Tibial nerve (tissue), 3 donors: ENCODE measurements at regions not wholly inside any gene's neighbourhood (a gene's known extent, or its start where the extent isn't known, plus 50 kb on each side); places are given as distances from the start of the nearest gene placed in this dataset.

Experiments used
- POLR2A ChIP-seq, 2 donors: fragments of 450-650 bp; IDR thresholded peaks; one replicate each; pipeline ENCODE4 v1.6.1; 2017; ENCODE audit warnings: antibody characterized with exemption in 2 of 2, mild to moderate bottlenecking in 2 of 2, moderate library complexity in 2 of 2
- TF ChIP-seq, protein P1 (sequence below), 5 experiments: fragments of 200-600 bp in 3 of 5; fragments of 450-650 bp in 2 of 5; sonication (generic) in 3 of 5; IDR thresholded peaks; one replicate each; pipeline ENCODE4 v1.5.1; 2016 to 2019; ENCODE audit warnings: antibody characterized with exemption in 5 of 5, mild to moderate bottlenecking in 3 of 5, moderate library complexity in 2 of 5

DNA sequence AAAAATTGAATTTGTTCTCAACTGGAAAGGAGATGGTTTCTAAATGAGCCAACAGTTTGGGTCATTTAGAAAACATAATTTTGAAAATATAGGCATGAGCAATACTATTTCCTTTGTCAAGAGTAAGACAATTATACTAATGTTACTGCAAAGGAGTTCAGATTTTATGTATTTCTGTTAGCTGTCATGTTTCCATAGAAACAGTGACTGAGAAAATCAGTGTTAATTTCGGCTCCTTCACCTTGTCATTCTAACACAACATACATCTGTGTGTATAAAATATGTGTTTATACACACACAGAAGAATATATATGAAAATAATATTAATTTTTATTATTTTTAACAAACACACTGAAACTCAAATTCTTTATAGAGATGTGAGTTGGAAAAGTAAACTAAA, 178.0 kb upstream of the SPHKAP start:
- TF ChIP-seq POLR2A (IDR thresholded peaks at IDR 0.05) = no peak
- TF ChIP-seq, protein P1, sequence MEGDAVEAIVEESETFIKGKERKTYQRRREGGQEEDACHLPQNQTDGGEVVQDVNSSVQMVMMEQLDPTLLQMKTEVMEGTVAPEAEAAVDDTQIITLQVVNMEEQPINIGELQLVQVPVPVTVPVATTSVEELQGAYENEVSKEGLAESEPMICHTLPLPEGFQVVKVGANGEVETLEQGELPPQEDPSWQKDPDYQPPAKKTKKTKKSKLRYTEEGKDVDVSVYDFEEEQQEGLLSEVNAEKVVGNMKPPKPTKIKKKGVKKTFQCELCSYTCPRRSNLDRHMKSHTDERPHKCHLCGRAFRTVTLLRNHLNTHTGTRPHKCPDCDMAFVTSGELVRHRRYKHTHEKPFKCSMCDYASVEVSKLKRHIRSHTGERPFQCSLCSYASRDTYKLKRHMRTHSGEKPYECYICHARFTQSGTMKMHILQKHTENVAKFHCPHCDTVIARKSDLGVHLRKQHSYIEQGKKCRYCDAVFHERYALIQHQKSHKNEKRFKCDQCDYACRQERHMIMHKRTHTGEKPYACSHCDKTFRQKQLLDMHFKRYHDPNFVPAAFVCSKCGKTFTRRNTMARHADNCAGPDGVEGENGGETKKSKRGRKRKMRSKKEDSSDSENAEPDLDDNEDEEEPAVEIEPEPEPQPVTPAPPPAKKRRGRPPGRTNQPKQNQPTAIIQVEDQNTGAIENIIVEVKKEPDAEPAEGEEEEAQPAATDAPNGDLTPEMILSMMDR (IDR thresholded peaks at IDR 0.05) = no peak
